ENCODE measurements at regions not wholly inside any gene's neighbourhood (a gene's known extent, or its start where the extent isn't known, plus 50 kb on each side); places are given as distances from the start of the nearest gene placed in this dataset.

- in situ Hi-C loops (cut with MboI; ENCODE audit: low sequenced_read_pairs), result no loop called here
- Histone ChIP-seq H2BK5ac (ENCODE audit: low read depth, low read length, poor library complexity, severe bottlenecking) (peak overlapping the region; percentile 6), H3K23ac (ENCODE audit: low read depth, low read length) (peak overlapping the region; percentile 8; the same call in 1 of the 2 replicates), H2AFZ (replicated peaks; ENCODE audit: low read length, poor library complexity) (no peak overlapping the region), H3K9ac (ENCODE audit: low read depth, low read length) (no peak overlapping the region), H3K14ac (replicated peaks; ENCODE audit: low read depth, low read length) (peak overlapping the region; percentile 83), H3K27me3 (ENCODE audit: control insufficient read depth, insufficient read depth, low read length) (no peaks in the 10 kb centered on the region), H3K4me1 (ENCODE audit: control insufficient read depth, insufficient read depth, low read length) (peaks cover 28% of the 10 kb centered on the region), H4K91ac (ENCODE audit: insufficient read depth, low read depth, low read length) (peak overlapping the region; percentile 60), H4K5ac (ENCODE audit: low read depth, low read length) (peak overlapping the region; percentile 65), H3K4ac (ENCODE audit: low read depth, low read length) (peak overlapping the region; percentile 78), H3K18ac (ENCODE audit: low read depth, low read length) (peak overlapping the region; percentile 90), H2AK5ac (ENCODE audit: low read depth, low read length) (peak overlapping the region; percentile 90), H2BK15ac (ENCODE audit: low read depth, low read length) (peak overlapping the region; percentile 81), H3K4me2 (ENCODE audit: low read depth, low read length) (no peak overlapping the region), H3K9me1 (ENCODE audit: insufficient read depth, low read length) (peaks cover 17% of the 10 kb centered on the region), H3K9me3 (ENCODE audit: control insufficient read depth, insufficient read depth, low read length) (no peaks in the 10 kb centered on the region), H3K79me1 (ENCODE audit: low read depth in 1 of 2, low read length in 2 of 2) (no peaks in the 10 kb centered on the region), H4K8ac (ENCODE audit: low read depth in 2 of 2, low read length in 2 of 2) (peak overlapping the region; percentile 28 to 37; a peak in 1 of 4 replicates), H2BK20ac (ENCODE audit: low read depth, low read length) (peak overlapping the region; percentile 68), H2AK9ac (replicated peaks; ENCODE audit: low read depth, low read length, poor library complexity) (no peak overlapping the region), H3K56ac (ENCODE audit: extremely low read depth, insufficient read depth, low read length) (no peak overlapping the region), H2BK120ac (ENCODE audit: low read depth, low read length) (peak overlapping the region; percentile 74), H4K20me1 (ENCODE audit: insufficient read depth, low read length) (0 out of 2 replicates have a peak, but pooled peaks cover 3% of the 10 kb centered on the region), H3K4me3 (ENCODE audit: insufficient read depth, low read depth, low read length) (no peak overlapping the region), H3K36me3 (ENCODE audit: control insufficient read depth, insufficient read depth, low read length) (no peaks in the 10 kb centered on the region), H3K27ac (ENCODE audit: insufficient read depth, low read length) (peak overlapping the region; percentile 26)
- dilution Hi-C loops (cut with HindIII; ENCODE audit: low sequenced_read_pairs, unreplicated experiment), result no loop called here
- DNase-seq, result no peak
- ChIA-PET CTCF (interaction anchor here (0.8 to 0.9 kb wide), 2 partner anchors 9 to 230 kb away, joined by 3 read pairs; no protein-coding TSS in a partner anchor), POLR2A (ENCODE audit: unreplicated experiment) (interaction anchor here (0.8 to 1.0 kb wide), 2 partner anchors 42 to 92 kb away, joined by 3 read pairs; no protein-coding TSS in a partner anchor)
- intact Hi-C loops (cut with micrococcal nuclease), result loop anchor here (2.0 kb wide), 1 partner anchor 45 kb away; no protein-coding TSS in a partner anchor
- TF ChIP-seq MXI1 (IDR thresholded peaks at IDR 0.05; ENCODE audit: borderline replicate concordance, low read depth, low read length) (no peak), POLR2A (IDR thresholded peaks at IDR 0.05; ENCODE audit: low read depth, low read length) (no peak), BHLHE40 (IDR thresholded peaks at IDR 0.05; ENCODE audit: low read depth, low read length) (no peak), CTCF (conservative IDR thresholded peaks at IDR 0.05; ENCODE audit: low read depth, low read length) (no peak), MAFK (IDR thresholded peaks at IDR 0.05; ENCODE audit: low read depth, low read length) (no peak), NFE2L2 (IDR thresholded peaks at IDR 0.05; ENCODE audit: low read depth, low read length) (no peak), MAZ (IDR thresholded peaks at IDR 0.05; ENCODE audit: borderline replicate concordance, low read depth, low read length) (no peak), FOS (IDR thresholded peaks at IDR 0.05; ENCODE audit: low read depth, low read length) (no peak), CEBPB (IDR thresholded peaks at IDR 0.05; ENCODE audit: low read depth, low read length) (no peak)
- TF ChIP-seq, protein P1, sequence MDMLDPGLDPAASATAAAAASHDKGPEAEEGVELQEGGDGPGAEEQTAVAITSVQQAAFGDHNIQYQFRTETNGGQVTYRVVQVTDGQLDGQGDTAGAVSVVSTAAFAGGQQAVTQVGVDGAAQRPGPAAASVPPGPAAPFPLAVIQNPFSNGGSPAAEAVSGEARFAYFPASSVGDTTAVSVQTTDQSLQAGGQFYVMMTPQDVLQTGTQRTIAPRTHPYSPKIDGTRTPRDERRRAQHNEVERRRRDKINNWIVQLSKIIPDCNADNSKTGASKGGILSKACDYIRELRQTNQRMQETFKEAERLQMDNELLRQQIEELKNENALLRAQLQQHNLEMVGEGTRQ (IDR thresholded peaks at IDR 0.05; ENCODE audit: low read depth, low read length), result no peak
- no TSS peak for BruUV-seq (replicated peaks)
- ATAC-seq (ENCODE audit: low read depth), result no peak
- WGBS, 2 experiments (ENCODE audit: extremely low coverage in 2 of 2, insufficient read length in 1 of 2), result 67% methylated on average over 1 of the region's 7 CpGs; no CpG with 5 or more reads in 1 of the 2 experiments
These were observed 87.6 kb upstream of the HIF1A start for GRCh38 chr14:61607570-61608244.
